Mucosa of descending colon (tissue), 3 donors: ENCODE measurements at regions not wholly inside any gene's neighbourhood (a gene's known extent, or its start where the extent isn't known, plus 50 kb on each side); places are given as distances from the start of the nearest gene placed in this dataset.

Source experiments
- ATAC-seq: fragments of 200-7000 bp; cut with Tn5 transposase; one replicate; pipeline ENCODE4 v1.9.1; 2020; ENCODE audit warnings: mild to moderate bottlenecking, moderate library complexity
- DNase-seq, 3 donors: peaks; one replicate each; pipeline ENCODE4 v3.0.0-alpha.2; 2020
- H3K36me3 ChIP-seq: fragments of 200-600 bp; one replicate; pipeline ENCODE4 v1.8.0; 2021; ENCODE audit warnings: low read depth, mild to moderate bottlenecking
- H3K4me1 ChIP-seq: fragments of 200-600 bp; one replicate; pipeline ENCODE4 v1.8.0; 2021; ENCODE audit warnings: low read depth, mild to moderate bottlenecking
- H3K4me3 ChIP-seq: fragments of 200-600 bp; one replicate; pipeline ENCODE4 v1.8.0; 2021; ENCODE audit warnings: mild to moderate bottlenecking
- H3K9me3 ChIP-seq: fragments of 200-600 bp; one replicate; pipeline ENCODE4 v1.8.0; 2021; ENCODE audit warnings: mild to moderate bottlenecking
- intact Hi-C, 2 donors: fragments of 100-400 bp; cut with DNase I in 1 of 2; cut with micrococcal nuclease in 1 of 2; formaldehyde crosslinking; loops; one replicate each; pipeline versions ENCODE4 v1.11.0 to v1.11.1; 2022; cut with DNase I, micrococcal nuclease
- TF ChIP-seq, protein P1 (sequence below): fragments of 200-600 bp; IDR thresholded peaks from one replicate; pipeline ENCODE4 v1.8.0; 2022; ENCODE audit warnings: antibody characterized with exemption, mild to moderate bottlenecking
- donor health status: DM: no; HTN: no; CAD: no; lungs with moderate emphysema.
- donor health status: DM: no; HTN: no; CAD: no.
- donor health status: DM: no; HTN: yes; CAD: no.

DNA sequence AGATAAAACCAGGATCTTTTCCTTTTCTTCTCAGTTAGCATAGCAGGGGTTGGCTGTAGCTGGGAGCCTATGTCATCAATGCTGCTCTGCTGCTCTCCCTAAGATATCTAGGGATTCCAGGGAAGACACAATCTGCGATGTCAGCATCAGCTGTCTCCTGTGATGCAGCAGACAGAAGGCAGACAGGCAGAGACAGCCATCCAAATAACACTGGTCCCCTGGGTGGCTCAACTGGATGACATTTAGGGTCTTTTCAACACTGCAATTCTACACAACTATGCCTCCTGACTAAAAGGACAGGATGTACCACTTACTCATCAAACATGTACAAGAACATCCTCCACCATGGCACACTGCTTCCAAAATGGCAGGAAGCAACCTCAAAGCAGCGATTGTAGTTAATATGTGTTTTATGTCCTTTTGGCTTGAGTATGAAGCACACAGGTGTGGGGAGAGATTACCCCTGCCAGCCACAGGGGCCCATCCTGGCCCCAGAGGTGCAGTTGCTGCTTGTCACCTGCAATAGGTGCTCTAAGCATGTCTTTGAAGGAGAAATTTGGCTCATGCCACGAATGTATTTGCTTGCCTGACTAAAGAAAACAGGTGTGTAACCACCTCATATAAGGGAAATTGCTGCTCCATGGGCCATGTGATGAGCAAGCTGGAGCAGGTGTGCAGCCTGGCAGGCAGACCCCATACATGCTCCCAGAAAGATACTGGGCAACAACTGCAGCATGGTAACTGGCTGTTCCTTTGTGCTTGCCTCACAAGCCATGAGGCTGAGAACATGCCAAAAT, 357.8 kb downstream of the VPS13C start:
- TF ChIP-seq, protein P1, sequence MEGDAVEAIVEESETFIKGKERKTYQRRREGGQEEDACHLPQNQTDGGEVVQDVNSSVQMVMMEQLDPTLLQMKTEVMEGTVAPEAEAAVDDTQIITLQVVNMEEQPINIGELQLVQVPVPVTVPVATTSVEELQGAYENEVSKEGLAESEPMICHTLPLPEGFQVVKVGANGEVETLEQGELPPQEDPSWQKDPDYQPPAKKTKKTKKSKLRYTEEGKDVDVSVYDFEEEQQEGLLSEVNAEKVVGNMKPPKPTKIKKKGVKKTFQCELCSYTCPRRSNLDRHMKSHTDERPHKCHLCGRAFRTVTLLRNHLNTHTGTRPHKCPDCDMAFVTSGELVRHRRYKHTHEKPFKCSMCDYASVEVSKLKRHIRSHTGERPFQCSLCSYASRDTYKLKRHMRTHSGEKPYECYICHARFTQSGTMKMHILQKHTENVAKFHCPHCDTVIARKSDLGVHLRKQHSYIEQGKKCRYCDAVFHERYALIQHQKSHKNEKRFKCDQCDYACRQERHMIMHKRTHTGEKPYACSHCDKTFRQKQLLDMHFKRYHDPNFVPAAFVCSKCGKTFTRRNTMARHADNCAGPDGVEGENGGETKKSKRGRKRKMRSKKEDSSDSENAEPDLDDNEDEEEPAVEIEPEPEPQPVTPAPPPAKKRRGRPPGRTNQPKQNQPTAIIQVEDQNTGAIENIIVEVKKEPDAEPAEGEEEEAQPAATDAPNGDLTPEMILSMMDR, result no peak
- Histone ChIP-seq H3K9me3 (no peaks in the 10 kb centered on the region), H3K4me1 (peaks cover 5% of the 10 kb centered on the region), H3K4me3 (no peak overlapping the region), H3K36me3 (no peaks in the 10 kb centered on the region)
- DNase-seq (peak in 1 of 3 donors; percentile 5), ATAC-seq (peak; percentile 70)
- intact Hi-C loops, result no loop called here

DNA sequence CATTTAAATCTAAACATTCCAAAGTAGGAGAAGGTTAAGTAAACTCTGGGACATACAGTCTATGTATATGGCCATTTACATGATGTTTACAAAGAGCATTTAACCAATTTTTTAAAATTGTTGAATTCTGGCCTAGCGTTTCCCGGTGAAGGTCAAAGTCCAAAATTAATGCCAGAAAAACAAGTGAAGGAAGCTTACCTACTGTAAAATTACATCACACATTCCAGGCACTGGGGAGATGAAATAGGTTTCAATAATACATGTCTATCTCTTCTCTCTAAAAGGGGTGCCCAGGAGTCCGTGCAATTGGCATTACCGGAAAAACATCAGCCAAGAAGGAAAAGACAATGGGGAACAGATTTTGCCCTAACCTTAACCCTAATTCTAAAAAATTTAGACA, 358.8 kb downstream of the VPS13C start:
- DNase-seq (no peak), ATAC-seq (peak; percentile 51)
- intact Hi-C loops, result no loop called here
- TF ChIP-seq, protein P1, result no peak
- no peaks in the 10 kb centered on the region for H3K36me3 ChIP-seq
- peaks cover 5% of the 10 kb centered on the region for H3K4me1 ChIP-seq
- H3K9me3 ChIP-seq, result no peaks in the 10 kb centered on the region
- no peak overlapping the region for H3K4me3 ChIP-seq

DNA sequence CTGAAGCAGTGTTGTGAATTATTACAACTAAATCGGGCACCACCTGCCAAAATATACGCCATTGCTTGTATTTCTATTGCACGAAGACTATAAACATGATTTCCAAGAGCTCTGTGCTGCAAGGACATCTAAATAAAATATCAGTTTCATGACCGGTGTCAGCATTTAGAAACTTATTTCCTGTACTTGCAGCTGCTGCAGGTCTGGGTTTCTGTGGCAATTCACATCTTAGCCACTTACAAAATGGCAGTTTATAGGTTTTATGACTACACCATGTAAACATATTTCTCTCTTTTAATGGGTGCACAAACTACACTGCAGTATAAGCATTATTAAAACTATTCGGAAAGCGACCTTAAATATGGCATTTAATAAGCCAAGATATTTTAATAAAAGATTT, 359.4 kb downstream of the VPS13C start:
- DNase-seq (no peak), ATAC-seq (peak; percentile 68)
- Histone ChIP-seq H3K4me3 (no peak overlapping the region), H3K36me3 (no peaks in the 10 kb centered on the region), H3K9me3 (no peaks in the 10 kb centered on the region), H3K4me1 (peaks cover 5% of the 10 kb centered on the region)
- intact Hi-C loops, result no loop called here
- TF ChIP-seq, protein P1, result no peak

DNA sequence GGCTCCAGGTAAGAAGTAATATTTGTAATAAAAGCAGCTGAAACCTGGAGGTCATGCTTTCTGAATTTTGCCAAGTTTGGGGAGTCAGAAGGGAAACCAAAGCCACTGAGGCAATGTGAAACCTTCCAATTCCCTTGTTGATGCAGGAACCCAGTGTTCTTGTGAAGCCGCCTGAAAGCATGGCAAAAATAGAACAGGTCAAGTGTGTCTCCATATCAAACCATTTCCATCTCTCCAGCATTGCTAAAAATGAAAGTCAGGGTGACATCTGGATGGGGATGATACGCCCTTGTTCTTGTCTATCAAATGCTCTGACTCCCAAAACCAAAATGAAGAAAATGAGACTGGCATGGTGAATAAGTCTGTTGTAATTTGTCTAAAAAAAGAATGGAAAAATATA, 362.5 kb downstream of the VPS13C start:
- Histone ChIP-seq H3K4me3 (no peak overlapping the region), H3K9me3 (no peaks in the 10 kb centered on the region), H3K4me1 (peaks cover 5% of the 10 kb centered on the region), H3K36me3 (no peaks in the 10 kb centered on the region)
- ATAC-seq (no peak), DNase-seq (no peak)
- intact Hi-C loops, result no loop called here
- TF ChIP-seq, protein P1, result no peak

DNA sequence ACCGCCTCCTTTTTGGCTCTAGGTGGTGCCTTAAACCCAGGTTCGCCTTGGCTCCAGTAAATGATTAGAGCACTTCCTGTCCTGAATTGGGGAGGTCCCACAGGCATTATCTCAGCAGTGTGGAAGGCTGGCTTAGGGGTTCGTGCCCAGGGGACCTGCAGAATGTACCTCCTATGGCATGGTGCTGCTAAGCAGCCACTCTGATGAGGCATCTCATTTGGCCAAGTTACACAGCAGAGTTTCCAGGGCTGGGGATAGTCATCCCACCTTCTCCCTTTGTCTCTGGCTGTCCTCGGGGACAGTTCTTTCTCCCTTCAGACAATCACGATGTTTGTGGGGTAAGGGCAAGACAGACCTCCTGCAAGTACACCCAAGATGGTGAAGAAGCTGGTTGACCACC, 371.2 kb downstream of the VPS13C start:
- Histone ChIP-seq H3K4me3 (no peak overlapping the region), H3K9me3 (no peaks in the 10 kb centered on the region), H3K36me3 (no peaks in the 10 kb centered on the region), H3K4me1 (no peaks in the 10 kb centered on the region)
- intact Hi-C loops, result no loop called here
- TF ChIP-seq, protein P1, result no peak
- ATAC-seq (no peak), DNase-seq (no peak)

DNA sequence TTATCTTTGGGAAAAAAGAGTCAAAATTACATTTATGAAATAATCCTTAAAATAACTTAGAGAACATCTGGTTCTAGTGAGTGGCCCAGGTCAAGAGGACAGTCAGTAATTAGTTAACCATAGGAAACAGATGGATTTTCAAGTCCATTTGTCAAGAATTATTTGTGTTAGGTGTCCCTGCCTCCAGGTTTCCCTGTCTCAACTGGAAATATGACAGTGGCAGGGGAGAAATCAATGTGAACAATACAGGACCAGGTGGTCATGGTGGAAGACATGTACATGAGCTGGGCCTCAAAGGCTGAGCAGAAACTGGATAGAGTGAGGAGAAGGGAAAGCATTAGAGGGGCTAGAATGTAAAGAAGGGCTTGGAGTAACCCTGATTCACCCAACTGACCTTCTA, 372.6 kb downstream of the VPS13C start:
- intact Hi-C loops, result no loop called here
- Histone ChIP-seq H3K9me3 (no peaks in the 10 kb centered on the region), H3K4me1 (no peaks in the 10 kb centered on the region), H3K36me3 (no peaks in the 10 kb centered on the region), H3K4me3 (no peak overlapping the region)
- TF ChIP-seq, protein P1, result no peak
- no peak for ATAC-seq
- no peak for DNase-seq
